A673 (cell line): ENCODE measurements at regions not wholly inside any gene's neighbourhood (a gene's known extent, or its start where the extent isn't known, plus 50 kb on each side); places are given as distances from the start of the nearest gene placed in this dataset.

Experiments used
- BruUV-seq: library from RNA; stranded (reverse); fragments of 400-500 nt; replicated peaks from 2 replicates; lab custom pipeline; 2021; lab: Mats Ljungman, UMichigan
- CTCF ChIA-PET: fragments of 300-600 bp; sonication (Branson Sonifier 250); formaldehyde crosslinking; loops from one replicate; lab custom pipeline; 2022; ENCODE audit warnings: antibody characterized with exemption; lab: Charles Lee
- POLR2A ChIA-PET: fragments of 300-600 bp; sonication (Branson Sonifier 250); formaldehyde crosslinking; loops from one replicate; lab custom pipeline; 2022; ENCODE audit warnings: antibody characterized with exemption; ENCODE audit not compliant: low non-redundant PET; lab: Charles Lee
- DNase-seq: peaks from one replicate; pipeline ENCODE4 v3.0.0-alpha.2; 2015; ENCODE audit warnings: low spot score
- H3K27ac ChIP-seq: fragments of 200-600 bp; sonication (generic); 2 replicates; pipeline ENCODE4 v1.5.1; 2016; ENCODE audit warnings: mixed run types, low read depth, mild to moderate bottlenecking, mixed read lengths, antibody characterized with exemption, low read length; ENCODE audit not compliant: poor library complexity, severe bottlenecking
- H3K27me3 ChIP-seq: fragments of 200-600 bp; sonication (generic); replicated peaks from 2 replicates; pipeline ENCODE4 v1.6.1; 2017; ENCODE audit warnings: mixed run types, low read depth, mild to moderate bottlenecking, mixed read lengths, antibody characterized with exemption, low read length; ENCODE audit not compliant: insufficient read depth, poor library complexity
- H3K36me3 ChIP-seq: fragments of 200-600 bp; sonication (generic); 2 replicates; pipeline ENCODE4 v1.6.1; 2016; ENCODE audit warnings: mixed run types, mild to moderate bottlenecking, mixed read lengths, antibody characterized with exemption, low read length; ENCODE audit not compliant: insufficient read depth, poor library complexity, severe bottlenecking
- H3K4me1 ChIP-seq: fragments of 200-600 bp; sonication (generic); 2 replicates; pipeline ENCODE4 v1.6.1; 2017; ENCODE audit warnings: mixed run types, mild to moderate bottlenecking, mixed read lengths, antibody characterized with exemption, low read length; ENCODE audit not compliant: insufficient read depth, poor library complexity, severe bottlenecking
- H3K4me3 ChIP-seq: fragments of 200-600 bp; sonication (generic); 2 replicates; pipeline ENCODE4 v1.5.1; 2016; ENCODE audit warnings: low read depth, mixed run types, mild to moderate bottlenecking, mixed read lengths, low read length; ENCODE audit not compliant: poor library complexity, severe bottlenecking
- H3K9me3 ChIP-seq: fragments of 200-600 bp; sonication (generic); 2 replicates; pipeline ENCODE4 v1.6.1; 2016; ENCODE audit warnings: mixed run types, low read depth, mild to moderate bottlenecking, mixed read lengths, antibody characterized with exemption, low read length; ENCODE audit not compliant: poor library complexity, severe bottlenecking
- EZH2 ChIP-seq: fragments of 200-600 bp; sonication (generic); IDR thresholded peaks from 2 replicates; pipeline ENCODE4 v1.6.1; 2017; ENCODE audit warnings: borderline replicate concordance, low read depth, mild to moderate bottlenecking, mixed read lengths, antibody characterized with exemption, low read length; ENCODE audit not compliant: poor library complexity, severe bottlenecking
- intact Hi-C: fragments of 100-400 bp; cut with micrococcal nuclease; formaldehyde crosslinking; loops from one replicate; pipeline ENCODE4 v1.10.0; 2022; ENCODE audit not compliant: unreplicated experiment
- TF ChIP-seq, protein P1 (sequence below): fragments of 300-800, 200-600 bp; sonication (generic); conservative IDR thresholded peaks from 2 replicates; pipeline ENCODE4 v1.5.1; 2017; ENCODE audit warnings: low read depth, mild to moderate bottlenecking, antibody characterized with exemption, low read length, moderate library complexity, mixed read lengths

DNA sequence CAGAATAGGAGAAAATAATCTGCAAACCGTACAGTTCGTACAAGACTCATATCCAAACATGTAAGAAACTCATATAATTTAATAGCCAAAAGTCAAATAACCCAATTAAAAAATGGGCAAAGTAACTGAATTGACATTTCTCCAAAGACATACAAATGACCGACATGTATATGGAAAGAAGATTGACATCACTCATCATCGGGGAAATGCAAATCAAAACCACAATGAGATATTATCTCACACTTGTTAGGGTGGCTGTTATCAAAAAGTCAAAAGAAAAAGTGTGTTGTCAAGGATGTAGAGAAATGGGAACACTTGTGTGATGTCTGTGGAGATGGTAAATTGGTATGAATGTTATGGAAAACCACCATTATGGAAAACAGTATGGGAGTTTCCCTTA is 70.5 kb upstream of the STXBP5 start:
- no peak for DNase-seq
- intact Hi-C loops: no loop called here
- Histone ChIP-seq H3K27me3 (no peaks in the 10 kb centered on the region), H3K4me1 (peaks cover 7% of the 10 kb centered on the region), H3K4me3 (no peak overlapping the region), H3K27ac (no peak overlapping the region), H3K36me3 (no peaks in the 10 kb centered on the region), H3K9me3 (no peaks in the 10 kb centered on the region)
- no peak for TF ChIP-seq EZH2
- TF ChIP-seq, protein P1, sequence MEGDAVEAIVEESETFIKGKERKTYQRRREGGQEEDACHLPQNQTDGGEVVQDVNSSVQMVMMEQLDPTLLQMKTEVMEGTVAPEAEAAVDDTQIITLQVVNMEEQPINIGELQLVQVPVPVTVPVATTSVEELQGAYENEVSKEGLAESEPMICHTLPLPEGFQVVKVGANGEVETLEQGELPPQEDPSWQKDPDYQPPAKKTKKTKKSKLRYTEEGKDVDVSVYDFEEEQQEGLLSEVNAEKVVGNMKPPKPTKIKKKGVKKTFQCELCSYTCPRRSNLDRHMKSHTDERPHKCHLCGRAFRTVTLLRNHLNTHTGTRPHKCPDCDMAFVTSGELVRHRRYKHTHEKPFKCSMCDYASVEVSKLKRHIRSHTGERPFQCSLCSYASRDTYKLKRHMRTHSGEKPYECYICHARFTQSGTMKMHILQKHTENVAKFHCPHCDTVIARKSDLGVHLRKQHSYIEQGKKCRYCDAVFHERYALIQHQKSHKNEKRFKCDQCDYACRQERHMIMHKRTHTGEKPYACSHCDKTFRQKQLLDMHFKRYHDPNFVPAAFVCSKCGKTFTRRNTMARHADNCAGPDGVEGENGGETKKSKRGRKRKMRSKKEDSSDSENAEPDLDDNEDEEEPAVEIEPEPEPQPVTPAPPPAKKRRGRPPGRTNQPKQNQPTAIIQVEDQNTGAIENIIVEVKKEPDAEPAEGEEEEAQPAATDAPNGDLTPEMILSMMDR: no peak
- ChIA-PET CTCF (no interaction called here), POLR2A (no interaction called here)
- no TSS peak for BruUV-seq

DNA sequence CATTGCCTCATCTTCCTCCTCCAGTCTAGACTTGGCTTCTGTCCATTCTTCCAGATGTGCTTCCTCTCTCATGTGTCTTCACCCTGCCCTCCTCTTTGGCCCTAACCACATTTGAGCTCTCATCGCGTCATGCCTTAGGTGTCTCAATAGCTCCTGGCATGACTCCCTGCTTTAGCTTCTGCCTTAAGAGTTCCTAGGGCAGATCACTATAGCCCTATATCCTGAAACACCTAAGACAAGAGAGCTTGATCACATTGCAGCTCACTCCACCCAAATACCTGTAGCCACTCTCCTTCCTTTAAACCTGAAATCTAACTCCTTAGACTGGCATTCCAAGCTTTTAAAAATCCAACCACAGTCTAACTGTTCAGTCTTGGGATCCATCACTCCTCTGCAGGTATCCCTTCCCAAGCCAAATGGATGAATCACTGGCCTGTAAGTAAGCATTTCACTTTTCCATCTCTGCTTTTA is 69.0 kb upstream of the STXBP5 start:
- BruUV-seq: no TSS peak
- Histone ChIP-seq H3K4me3 (no peak overlapping the region), H3K27ac (no peak overlapping the region), H3K27me3 (no peaks in the 10 kb centered on the region), H3K9me3 (no peaks in the 10 kb centered on the region), H3K36me3 (no peaks in the 10 kb centered on the region), H3K4me1 (peaks cover 7% of the 10 kb centered on the region)
- CTCF ChIA-PET: no interaction called here
- POLR2A ChIA-PET: no interaction called here
- no peak for TF ChIP-seq EZH2
- TF ChIP-seq, protein P1: no peak
- no peak for DNase-seq
- intact Hi-C loops: no loop called here

DNA sequence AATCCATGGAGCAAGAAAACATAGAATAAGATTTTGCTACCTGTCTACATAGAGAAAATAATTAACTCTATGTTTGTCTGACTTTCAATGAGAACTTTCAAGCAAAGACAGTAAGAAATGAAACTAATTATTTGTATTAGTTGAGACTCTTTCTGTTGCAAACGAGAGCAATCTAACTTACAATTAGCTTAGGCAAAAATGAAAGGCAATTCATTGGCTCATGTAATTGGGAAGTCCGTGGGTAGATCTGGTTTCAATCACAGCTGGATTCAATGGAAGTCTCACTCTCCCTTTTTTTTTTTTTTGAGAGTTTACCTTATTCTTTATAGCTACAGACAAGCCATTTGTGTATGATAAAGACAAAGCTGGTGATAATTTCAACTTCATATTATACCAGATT is 68.2 kb upstream of the STXBP5 start:
- H3K27me3 ChIP-seq: no peaks in the 10 kb centered on the region
- H3K27ac ChIP-seq: no peak overlapping the region
- no peak overlapping the region for H3K4me3 ChIP-seq
- H3K36me3 ChIP-seq: no peaks in the 10 kb centered on the region
- no peak for DNase-seq
- H3K4me1 ChIP-seq: peaks cover 7% of the 10 kb centered on the region
- ChIA-PET CTCF (no interaction called here), POLR2A (no interaction called here)
- TF ChIP-seq EZH2: no peak
- TF ChIP-seq, protein P1: no peak
- intact Hi-C loops: no loop called here
- no peaks in the 10 kb centered on the region for H3K9me3 ChIP-seq
- BruUV-seq: no TSS peak
